Mesothelial cell of epicardium (in vitro differentiated cells): ENCODE measurements at regions not wholly inside any gene's neighbourhood (a gene's known extent, or its start where the extent isn't known, plus 50 kb on each side); places are given as distances from the start of the nearest gene placed in this dataset.

Experiments
- DNase-seq, 2 experiments: peaks; one replicate each; pipeline ENCODE4 v3.0.0; 2021; ENCODE audit warnings: low spot score in 2 of 2; ENCODE audit not compliant: unreplicated experiment in 2 of 2
- H3K27ac Mint-ChIP-seq: 2 replicates; pipeline ENCODE4 v1.8.0; 2021; ENCODE audit warnings: mixed read lengths
- H3K27me3 Mint-ChIP-seq: 2 replicates; pipeline ENCODE4 v1.8.0; 2021; ENCODE audit warnings: low read depth, mixed read lengths
- H3K36me3 Mint-ChIP-seq: 2 replicates; pipeline ENCODE4 v1.8.0; 2021; ENCODE audit warnings: mixed read lengths
- H3K4me1 Mint-ChIP-seq: 2 replicates; pipeline ENCODE4 v1.8.0; 2021; ENCODE audit warnings: mixed read lengths
- H3K4me3 Mint-ChIP-seq: 2 replicates; pipeline ENCODE4 v1.8.0; 2021; ENCODE audit warnings: mild to moderate bottlenecking, moderate library complexity, mixed read lengths
- H3K9me3 Mint-ChIP-seq: 2 replicates; pipeline ENCODE4 v1.8.0; 2021; ENCODE audit warnings: mixed read lengths
- CTCF ChIP-seq: fragments of 200-600 bp; sonication (generic); IDR thresholded peaks from one replicate; pipeline ENCODE4 v1.5.0; 2021; ENCODE audit warnings: antibody characterized with exemption; ENCODE audit not compliant: unreplicated experiment

GRCh38 chr12:13350381-13350780 lies 153.9 kb downstream of the EMP1 start:
- H3K36me3 Mint-ChIP-seq = no peaks in the 10 kb centered on the region
- no peak overlapping the region for H3K4me3 Mint-ChIP-seq
- H3K4me1 Mint-ChIP-seq = peaks cover 5% of the 10 kb centered on the region
- no peak for TF ChIP-seq CTCF
- H3K27ac Mint-ChIP-seq = no peak overlapping the region
- no peaks in the 10 kb centered on the region for H3K27me3 Mint-ChIP-seq
- peaks cover 8% of the 10 kb centered on the region for H3K9me3 Mint-ChIP-seq
- DNase-seq = no peak

- no peak for DNase-seq
- no peaks in the 10 kb centered on the region for H3K27me3 Mint-ChIP-seq
- no peak for TF ChIP-seq CTCF
- peaks cover 5% of the 10 kb centered on the region for H3K4me1 Mint-ChIP-seq
- H3K36me3 Mint-ChIP-seq = no peaks in the 10 kb centered on the region
- no peak overlapping the region for H3K4me3 Mint-ChIP-seq
- H3K27ac Mint-ChIP-seq = no peak overlapping the region
- peaks cover 8% of the 10 kb centered on the region for H3K9me3 Mint-ChIP-seq
Measured at GRCh38 chr12:13348464-13348863, 151.9 kb downstream of the EMP1 start.

- Mint-ChIP-seq H3K27me3 (no peaks in the 10 kb centered on the region), H3K27ac (no peak overlapping the region), H3K36me3 (no peaks in the 10 kb centered on the region), H3K9me3 (peaks cover 8% of the 10 kb centered on the region), H3K4me1 (peaks cover 5% of the 10 kb centered on the region), H3K4me3 (no peak overlapping the region)
- DNase-seq = no peak
- no peak for TF ChIP-seq CTCF
Measured at GRCh38 chr12:13347241-13348043, 150.9 kb downstream of the EMP1 start.

- no peak for DNase-seq
- Mint-ChIP-seq H3K36me3 (no peaks in the 10 kb centered on the region), H3K27me3 (no peaks in the 10 kb centered on the region), H3K27ac (no peak overlapping the region), H3K9me3 (peaks cover 17% of the 10 kb centered on the region), H3K4me1 (peaks cover under 1% of the 10 kb centered on the region), H3K4me3 (no peak overlapping the region)
- TF ChIP-seq CTCF = no peak
Measured at GRCh38 chr12:13345722-13346121, 149.2 kb downstream of the EMP1 start.

GRCh38 chr12:13343375-13343774 lies 146.8 kb downstream of the EMP1 start:
- Mint-ChIP-seq H3K9me3 (peaks cover 12% of the 10 kb centered on the region), H3K27me3 (no peaks in the 10 kb centered on the region), H3K4me1 (peaks cover 7% of the 10 kb centered on the region), H3K27ac (no peak overlapping the region), H3K36me3 (no peaks in the 10 kb centered on the region), H3K4me3 (no peak overlapping the region)
- no peak for TF ChIP-seq CTCF
- no peak for DNase-seq

- no peak overlapping the region for H3K4me3 Mint-ChIP-seq
- no peak overlapping the region for H3K27ac Mint-ChIP-seq
- no peaks in the 10 kb centered on the region for H3K27me3 Mint-ChIP-seq
- DNase-seq = no peak
- H3K4me1 Mint-ChIP-seq = peaks cover 7% of the 10 kb centered on the region
- H3K36me3 Mint-ChIP-seq = no peaks in the 10 kb centered on the region
- TF ChIP-seq CTCF = no peak
- peaks cover 12% of the 10 kb centered on the region for H3K9me3 Mint-ChIP-seq
Measured at GRCh38 chr12:13342971-13343370, 146.4 kb downstream of the EMP1 start.
